Bronchial epithelial cell (primary cell): ENCODE measurements at regions not wholly inside any gene's neighbourhood (a gene's known extent, or its start where the extent isn't known, plus 50 kb on each side); places are given as distances from the start of the nearest gene placed in this dataset.
A peak's percentile ranks its signal among the peaks of the same experiment; 100 is the strongest.
"Not testable (repeated sequence)": the region's sequence is repeated elsewhere in the genome, so short reads cannot be mapped to it uniquely, and the experiment has no call there.

Source experiments
- DNase-seq: peaks from one replicate; pipeline ENCODE4 v3.0.0-alpha.2; 2010; ENCODE audit warnings: low read depth
- FAIRE-seq: peaks from 2 replicates; lab custom pipeline; 2011; peaks lifted over from hg19 to GRCh38; lab: Jason Lieb, UNC
- H3K27me3 ChIP-seq: 2 replicates; pipeline ENCODE4 v1.5.1; 2011; ENCODE audit warnings: low read length; ENCODE audit not compliant: control insufficient read depth, insufficient read depth
- H3K36me3 ChIP-seq: 2 replicates; pipeline ENCODE4 v1.5.1; 2011; ENCODE audit warnings: low read length; ENCODE audit not compliant: control insufficient read depth, insufficient read depth
- H3K4me3 ChIP-seq: 2 replicates; pipeline ENCODE4 v1.5.1; 2011; ENCODE audit warnings: mild to moderate bottlenecking, low read depth, low read length, control low read depth
- TF ChIP-seq, protein P1 (sequence below): IDR thresholded peaks from 2 replicates; pipeline ENCODE4 v1.5.1; 2011; ENCODE audit warnings: mild to moderate bottlenecking, moderate library complexity, low read length, control low read depth, inconsistent platforms; ENCODE audit not compliant: insufficient read depth, severe bottlenecking

DNA sequence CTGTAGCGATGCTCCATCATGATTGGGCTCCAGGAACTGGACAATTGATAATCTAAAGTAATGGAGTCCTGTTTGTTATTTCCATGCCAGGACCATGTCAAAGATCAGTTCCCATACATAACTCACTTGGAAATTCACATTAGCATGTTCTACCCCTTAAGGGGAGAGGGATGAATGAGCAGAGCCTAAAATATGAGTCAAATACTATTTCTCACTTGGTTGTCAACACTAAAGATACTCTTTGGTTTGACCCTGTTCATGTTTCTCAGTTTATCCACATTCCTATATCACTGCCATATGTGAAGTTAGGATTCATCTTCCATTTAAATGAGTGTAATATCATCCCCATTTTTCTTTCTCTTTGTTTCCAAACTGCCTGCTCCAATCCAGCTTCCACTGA is 321.6 kb upstream of the PAPPA start:
- no peak overlapping the region for H3K4me3 ChIP-seq
- FAIRE-seq = no peak

DNA sequence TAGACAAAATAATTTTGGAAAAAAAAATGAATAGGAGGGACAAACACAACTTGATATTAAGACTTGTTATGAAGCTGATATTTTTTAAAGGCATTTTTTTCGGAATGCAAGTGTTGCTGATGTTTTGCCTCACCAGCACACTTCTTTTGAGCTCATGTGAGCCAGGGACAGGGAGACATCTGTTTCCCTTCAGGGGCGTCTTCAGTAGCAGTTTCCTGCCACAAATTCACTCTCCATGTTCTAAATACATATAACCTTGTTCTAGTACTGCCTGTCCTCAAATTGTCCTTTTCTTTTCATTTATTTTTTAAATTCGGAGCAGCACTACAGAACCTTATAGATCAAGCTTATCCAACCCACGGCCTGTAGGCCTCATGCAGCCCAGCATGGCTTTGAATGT is 316.0 kb upstream of the PAPPA start:
- no peaks in the 10 kb centered on the region for H3K36me3 ChIP-seq
- no peaks in the 10 kb centered on the region for H3K27me3 ChIP-seq
- TF ChIP-seq, protein P1, sequence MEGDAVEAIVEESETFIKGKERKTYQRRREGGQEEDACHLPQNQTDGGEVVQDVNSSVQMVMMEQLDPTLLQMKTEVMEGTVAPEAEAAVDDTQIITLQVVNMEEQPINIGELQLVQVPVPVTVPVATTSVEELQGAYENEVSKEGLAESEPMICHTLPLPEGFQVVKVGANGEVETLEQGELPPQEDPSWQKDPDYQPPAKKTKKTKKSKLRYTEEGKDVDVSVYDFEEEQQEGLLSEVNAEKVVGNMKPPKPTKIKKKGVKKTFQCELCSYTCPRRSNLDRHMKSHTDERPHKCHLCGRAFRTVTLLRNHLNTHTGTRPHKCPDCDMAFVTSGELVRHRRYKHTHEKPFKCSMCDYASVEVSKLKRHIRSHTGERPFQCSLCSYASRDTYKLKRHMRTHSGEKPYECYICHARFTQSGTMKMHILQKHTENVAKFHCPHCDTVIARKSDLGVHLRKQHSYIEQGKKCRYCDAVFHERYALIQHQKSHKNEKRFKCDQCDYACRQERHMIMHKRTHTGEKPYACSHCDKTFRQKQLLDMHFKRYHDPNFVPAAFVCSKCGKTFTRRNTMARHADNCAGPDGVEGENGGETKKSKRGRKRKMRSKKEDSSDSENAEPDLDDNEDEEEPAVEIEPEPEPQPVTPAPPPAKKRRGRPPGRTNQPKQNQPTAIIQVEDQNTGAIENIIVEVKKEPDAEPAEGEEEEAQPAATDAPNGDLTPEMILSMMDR = no peak
- FAIRE-seq = no peak
- H3K4me3 ChIP-seq = no peak overlapping the region
- no peak for DNase-seq

More for the DNA sequence above, 321.6 kb upstream of the PAPPA start:
- DNase-seq = no peak
- Histone ChIP-seq H3K36me3 (no peaks in the 10 kb centered on the region), H3K27me3 (no peaks in the 10 kb centered on the region)
- TF ChIP-seq, protein P1 = no peak

DNA sequence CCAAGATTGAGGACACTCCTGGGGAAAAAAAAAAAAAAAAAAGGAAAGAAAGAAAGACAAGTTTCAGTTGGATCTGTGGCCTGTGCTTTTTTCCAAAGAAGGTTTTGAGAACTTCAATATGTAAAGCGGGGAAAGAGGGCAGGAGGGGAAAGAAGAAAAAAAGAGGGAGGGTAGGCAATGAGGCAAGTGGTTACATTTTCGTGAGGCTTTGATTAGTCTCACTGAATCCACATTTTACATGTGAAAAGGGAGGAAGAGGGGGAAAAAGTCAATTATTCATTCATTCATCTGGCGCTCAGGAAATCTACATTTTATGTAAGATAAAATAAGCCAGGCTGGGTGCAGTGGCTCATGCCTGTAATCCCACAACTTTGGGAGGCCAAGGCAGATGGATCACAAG is 315.2 kb upstream of the PAPPA start:
- TF ChIP-seq, protein P1 = no peak
- DNase-seq (no peak), FAIRE-seq (no peak)
- Histone ChIP-seq H3K36me3 (no peaks in the 10 kb centered on the region), H3K4me3 (no peak overlapping the region), H3K27me3 (no peaks in the 10 kb centered on the region)

DNA sequence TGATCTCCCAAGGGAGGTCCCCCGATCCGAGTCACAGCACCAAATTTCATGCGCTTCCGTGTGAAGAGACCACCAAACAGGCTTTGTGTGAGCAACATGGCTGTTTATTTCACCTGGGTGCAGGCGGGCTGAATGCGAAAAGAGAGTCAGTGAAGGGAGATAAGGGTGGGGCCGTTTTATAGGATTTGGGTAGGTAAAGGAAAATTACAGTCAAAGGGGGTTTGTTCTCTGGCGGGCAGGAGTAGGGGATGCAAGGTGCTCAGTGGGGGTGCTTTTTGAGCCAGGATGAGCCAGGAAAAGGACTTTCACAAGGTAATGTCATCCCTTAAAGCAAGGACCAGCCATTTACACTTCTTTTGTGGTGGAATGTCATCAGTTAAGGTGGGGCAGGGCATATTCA is 309.2 kb upstream of the PAPPA start:
- not testable (repeated sequence) for FAIRE-seq, H3K27me3 ChIP-seq, H3K4me3 ChIP-seq, H3K36me3 ChIP-seq, DNase-seq

DNA sequence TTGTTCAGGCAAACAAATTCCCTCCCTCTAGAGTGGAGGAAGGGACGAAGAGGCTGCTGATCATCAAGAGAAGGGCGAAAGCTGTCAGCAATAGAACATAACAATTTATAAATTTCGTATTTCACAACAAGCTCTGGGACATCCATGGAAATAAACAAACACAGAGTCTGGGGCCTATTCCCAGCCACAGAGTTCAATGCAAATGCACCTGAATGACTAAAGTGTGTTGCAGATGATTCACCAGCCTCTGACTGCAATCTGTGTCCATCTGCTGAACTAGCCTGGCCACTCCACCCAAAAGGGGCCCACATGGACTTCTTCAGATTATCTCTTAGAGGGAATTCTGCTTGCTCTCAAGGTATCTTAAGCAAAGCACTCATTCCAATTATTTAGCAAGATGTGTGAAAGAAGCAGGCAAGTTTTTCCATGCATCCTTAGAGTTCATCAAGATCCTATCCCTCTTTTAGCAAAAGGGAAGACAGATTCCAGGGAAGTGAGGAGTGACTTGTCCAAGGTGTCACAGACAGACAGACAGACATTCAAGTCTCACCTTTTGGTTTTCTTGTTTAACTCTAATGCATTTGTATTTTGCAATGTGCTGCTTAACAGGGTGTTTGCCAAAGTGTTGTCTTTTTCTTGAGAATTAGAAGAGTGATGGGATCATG is 307.8 kb upstream of the PAPPA start:
- no peaks in the 10 kb centered on the region for H3K27me3 ChIP-seq
- DNase-seq (peak; percentile 88), FAIRE-seq (peak; percentile 60)
- H3K36me3 ChIP-seq = no peaks in the 10 kb centered on the region
- no peak overlapping the region for H3K4me3 ChIP-seq
- TF ChIP-seq, protein P1 = no peak

DNA sequence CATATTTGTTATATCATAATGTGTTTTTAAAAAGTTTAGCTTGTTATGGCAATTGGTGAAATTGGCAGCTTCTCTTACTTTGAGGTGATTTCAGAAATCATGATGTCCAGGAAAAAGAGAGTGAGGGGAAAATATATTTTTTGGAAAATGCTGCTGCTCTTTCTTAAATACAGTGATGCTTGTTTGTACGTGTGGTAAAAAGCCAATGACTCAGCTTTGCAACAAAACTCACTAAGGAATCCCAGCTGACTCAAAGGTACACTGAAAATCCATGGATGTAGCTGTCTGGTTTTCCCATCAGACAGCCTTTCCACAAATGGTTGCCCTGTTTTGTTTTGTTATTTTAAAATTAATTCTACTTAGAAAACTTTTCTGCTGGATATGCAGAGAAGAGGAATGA is 306.4 kb upstream of the PAPPA start:
- FAIRE-seq = no peak
- H3K4me3 ChIP-seq = no peak overlapping the region
- DNase-seq = peak; percentile 85
- TF ChIP-seq, protein P1 = no peak
- H3K36me3 ChIP-seq = no peaks in the 10 kb centered on the region
- H3K27me3 ChIP-seq = no peaks in the 10 kb centered on the region
